Activated naive CD4-positive, alpha-beta T cell treated with anti-CD3 and anti-CD28 coated beads, Interleukin-2, amount 10 ng/mL, durations not matched to agents 7 days and 5 days (primary cell): ENCODE measurements at regions not wholly inside any gene's neighbourhood (a gene's known extent, or its start where the extent isn't known, plus 50 kb on each side); places are given as distances from the start of the nearest gene placed in this dataset.

ENCODE experiments used
- CTCF ChIA-PET: fragments of 350-600 bp; sonication (Branson Sonifier 250); formaldehyde crosslinking; loops from one replicate; lab custom pipeline; 2021; ENCODE audit warnings: antibody characterized with exemption; lab: Charles Lee
- DNase-seq: peaks from one replicate; pipeline ENCODE4 v3.0.0-alpha.2; 2020
- H3K27ac Mint-ChIP-seq: one replicate; pipeline ENCODE4 v1.8.0; 2021; ENCODE audit warnings: mild to moderate bottlenecking, moderate library complexity, mixed read lengths
- H3K27me3 Mint-ChIP-seq: one replicate; pipeline ENCODE4 v1.8.0; 2021; ENCODE audit warnings: mild to moderate bottlenecking, mixed read lengths
- H3K36me3 Mint-ChIP-seq: one replicate; pipeline ENCODE4 v1.8.0; 2021; ENCODE audit warnings: mixed read lengths
- H3K4me1 Mint-ChIP-seq: one replicate; pipeline ENCODE4 v1.8.0; 2021; ENCODE audit warnings: mixed read lengths
- H3K4me3 Mint-ChIP-seq: one replicate; pipeline ENCODE4 v1.8.0; 2021; ENCODE audit warnings: mild to moderate bottlenecking, moderate library complexity, mixed read lengths
- H3K9me3 Mint-ChIP-seq: one replicate; pipeline ENCODE4 v1.8.0; 2021; ENCODE audit warnings: mixed read lengths

GRCh38 chr15:97708252-97708651, 252.3 kb upstream of the ARRDC4 start:
- CTCF ChIA-PET: no interaction called here
- Mint-ChIP-seq H3K9me3 (no peaks in the 10 kb centered on the region), H3K27me3 (no peaks in the 10 kb centered on the region), H3K27ac (no peak overlapping the region), H3K4me3 (no peak overlapping the region), H3K4me1 (no peaks in the 10 kb centered on the region), H3K36me3 (no peaks in the 10 kb centered on the region)
- no peak for DNase-seq

GRCh38 chr15:97712530-97712929, 248.0 kb upstream of the ARRDC4 start:
- no peak for DNase-seq
- CTCF ChIA-PET: no interaction called here
- Mint-ChIP-seq H3K4me1 (no peaks in the 10 kb centered on the region), H3K4me3 (no peak overlapping the region), H3K27ac (no peak overlapping the region), H3K36me3 (no peaks in the 10 kb centered on the region), H3K27me3 (no peaks in the 10 kb centered on the region), H3K9me3 (no peaks in the 10 kb centered on the region)

- Mint-ChIP-seq H3K4me3 (no peak overlapping the region), H3K27ac (no peak overlapping the region), H3K4me1 (no peaks in the 10 kb centered on the region), H3K9me3 (peaks cover 3% of the 10 kb centered on the region), H3K36me3 (no peaks in the 10 kb centered on the region), H3K27me3 (no peaks in the 10 kb centered on the region)
- DNase-seq: no peak
- CTCF ChIA-PET: no interaction called here
These were observed 242.7 kb upstream of the ARRDC4 start for GRCh38 chr15:97717806-97718205.

- CTCF ChIA-PET: no interaction called here
- H3K9me3 Mint-ChIP-seq: peaks cover 3% of the 10 kb centered on the region
- no peak for DNase-seq
- no peaks in the 10 kb centered on the region for H3K4me1 Mint-ChIP-seq
- no peaks in the 10 kb centered on the region for H3K27me3 Mint-ChIP-seq
- no peak overlapping the region for H3K27ac Mint-ChIP-seq
- H3K36me3 Mint-ChIP-seq: no peaks in the 10 kb centered on the region
- no peak overlapping the region for H3K4me3 Mint-ChIP-seq
These were observed 242.0 kb upstream of the ARRDC4 start for GRCh38 chr15:97718509-97718908.

GRCh38 chr15:97728791-97729190, 231.7 kb upstream of the ARRDC4 start:
- CTCF ChIA-PET: no interaction called here
- Mint-ChIP-seq H3K4me3 (no peak overlapping the region), H3K9me3 (no peaks in the 10 kb centered on the region), H3K4me1 (no peaks in the 10 kb centered on the region), H3K27me3 (no peaks in the 10 kb centered on the region), H3K27ac (no peak overlapping the region), H3K36me3 (no peaks in the 10 kb centered on the region)
- DNase-seq: no peak

- CTCF ChIA-PET: no interaction called here
- no peak overlapping the region for H3K4me3 Mint-ChIP-seq
- no peaks in the 10 kb centered on the region for H3K4me1 Mint-ChIP-seq
- H3K9me3 Mint-ChIP-seq: no peaks in the 10 kb centered on the region
- no peaks in the 10 kb centered on the region for H3K36me3 Mint-ChIP-seq
- DNase-seq: no peak
- H3K27me3 Mint-ChIP-seq: no peaks in the 10 kb centered on the region
- no peak overlapping the region for H3K27ac Mint-ChIP-seq
These were observed 231.2 kb upstream of the ARRDC4 start for GRCh38 chr15:97729270-97729669.

GRCh38 chr15:97730315-97730714, 230.2 kb upstream of the ARRDC4 start:
- CTCF ChIA-PET: no interaction called here
- H3K9me3 Mint-ChIP-seq: no peaks in the 10 kb centered on the region
- no peak for DNase-seq
- H3K4me1 Mint-ChIP-seq: no peaks in the 10 kb centered on the region
- H3K4me3 Mint-ChIP-seq: no peak overlapping the region
- H3K27ac Mint-ChIP-seq: no peak overlapping the region
- no peaks in the 10 kb centered on the region for H3K36me3 Mint-ChIP-seq
- no peaks in the 10 kb centered on the region for H3K27me3 Mint-ChIP-seq

- DNase-seq: no peak
- Mint-ChIP-seq H3K4me3 (no peak overlapping the region), H3K9me3 (no peaks in the 10 kb centered on the region), H3K27me3 (no peaks in the 10 kb centered on the region), H3K4me1 (no peaks in the 10 kb centered on the region), H3K36me3 (no peaks in the 10 kb centered on the region), H3K27ac (no peak overlapping the region)
- CTCF ChIA-PET: no interaction called here
These were observed 228.6 kb upstream of the ARRDC4 start for GRCh38 chr15:97731859-97732258.

- Mint-ChIP-seq H3K4me1 (no peaks in the 10 kb centered on the region), H3K4me3 (no peak overlapping the region), H3K9me3 (no peaks in the 10 kb centered on the region), H3K27me3 (no peaks in the 10 kb centered on the region), H3K36me3 (no peaks in the 10 kb centered on the region), H3K27ac (no peak overlapping the region)
- no peak for DNase-seq
- CTCF ChIA-PET: interaction anchor here (0.6 kb wide), 1 partner anchor 734 kb away, joined by 3 read pairs; no protein-coding TSS in a partner anchor
These were observed 227.1 kb upstream of the ARRDC4 start for GRCh38 chr15:97733373-97733772.

GRCh38 chr15:97736748-97737147, 223.8 kb upstream of the ARRDC4 start:
- H3K27ac Mint-ChIP-seq: no peak overlapping the region
- H3K4me3 Mint-ChIP-seq: no peak overlapping the region
- no peaks in the 10 kb centered on the region for H3K27me3 Mint-ChIP-seq
- no peaks in the 10 kb centered on the region for H3K36me3 Mint-ChIP-seq
- H3K4me1 Mint-ChIP-seq: no peaks in the 10 kb centered on the region
- DNase-seq: no peak
- no peaks in the 10 kb centered on the region for H3K9me3 Mint-ChIP-seq
- CTCF ChIA-PET: no interaction called here

GRCh38 chr15:97745481-97746071, 214.9 kb upstream of the ARRDC4 start:
- CTCF ChIA-PET: no interaction called here
- no peaks in the 10 kb centered on the region for H3K27me3 Mint-ChIP-seq
- no peak overlapping the region for H3K4me3 Mint-ChIP-seq
- peak; percentile 36 for DNase-seq
- H3K9me3 Mint-ChIP-seq: no peaks in the 10 kb centered on the region
- H3K36me3 Mint-ChIP-seq: no peaks in the 10 kb centered on the region
- H3K27ac Mint-ChIP-seq: no peak overlapping the region
- no peaks in the 10 kb centered on the region for H3K4me1 Mint-ChIP-seq

GRCh38 chr15:97747342-97747741, 213.2 kb upstream of the ARRDC4 start:
- Mint-ChIP-seq H3K9me3 (no peaks in the 10 kb centered on the region), H3K4me3 (no peak overlapping the region), H3K27me3 (no peaks in the 10 kb centered on the region), H3K36me3 (no peaks in the 10 kb centered on the region), H3K4me1 (no peaks in the 10 kb centered on the region), H3K27ac (no peak overlapping the region)
- DNase-seq: no peak
- CTCF ChIA-PET: interaction anchor here (0.7 to 1.0 kb wide), 2 partner anchors 9 to 14 kb away, joined by 3 read pairs; no protein-coding TSS in a partner anchor

GRCh38 chr15:97748576-97748975, 211.9 kb upstream of the ARRDC4 start:
- Mint-ChIP-seq H3K4me1 (no peaks in the 10 kb centered on the region), H3K4me3 (no peak overlapping the region), H3K36me3 (no peaks in the 10 kb centered on the region), H3K27me3 (no peaks in the 10 kb centered on the region), H3K27ac (no peak overlapping the region), H3K9me3 (no peaks in the 10 kb centered on the region)
- CTCF ChIA-PET: interaction anchor here (1.0 kb wide), 1 partner anchor 12 kb away, joined by 3 read pairs; no protein-coding TSS in a partner anchor
- DNase-seq: no peak

- no peak overlapping the region for H3K4me3 Mint-ChIP-seq
- CTCF ChIA-PET: no interaction called here
- H3K4me1 Mint-ChIP-seq: no peaks in the 10 kb centered on the region
- H3K36me3 Mint-ChIP-seq: no peaks in the 10 kb centered on the region
- DNase-seq: no peak
- no peak overlapping the region for H3K27ac Mint-ChIP-seq
- H3K9me3 Mint-ChIP-seq: no peaks in the 10 kb centered on the region
- no peaks in the 10 kb centered on the region for H3K27me3 Mint-ChIP-seq
These were observed 210.4 kb upstream of the ARRDC4 start for GRCh38 chr15:97750060-97750459.

GRCh38 chr15:97755726-97756125, 204.8 kb upstream of the ARRDC4 start:
- Mint-ChIP-seq H3K27ac (no peak overlapping the region), H3K4me3 (no peak overlapping the region), H3K9me3 (no peaks in the 10 kb centered on the region), H3K36me3 (no peaks in the 10 kb centered on the region), H3K27me3 (no peaks in the 10 kb centered on the region), H3K4me1 (no peaks in the 10 kb centered on the region)
- no peak for DNase-seq
- CTCF ChIA-PET: interaction anchor here (0.7 kb wide), 1 partner anchor 9 kb away, joined by 3 read pairs; no protein-coding TSS in a partner anchor
